LoVo (cell line): ENCODE measurements at regions not wholly inside any gene's neighbourhood (a gene's known extent, or its start where the extent isn't known, plus 50 kb on each side); places are given as distances from the start of the nearest gene placed in this dataset.
A peak's percentile ranks its signal among the peaks of the same experiment; 100 is the strongest.
"Not testable (repeated sequence)": the region's sequence is repeated elsewhere in the genome, so short reads cannot be mapped to it uniquely, and the experiment has no call there.

Experiments
- DNase-seq: peaks from one replicate; pipeline ENCODE4 v3.0.0-alpha.2; 2016; ENCODE audit warnings: low spot score

DNA sequence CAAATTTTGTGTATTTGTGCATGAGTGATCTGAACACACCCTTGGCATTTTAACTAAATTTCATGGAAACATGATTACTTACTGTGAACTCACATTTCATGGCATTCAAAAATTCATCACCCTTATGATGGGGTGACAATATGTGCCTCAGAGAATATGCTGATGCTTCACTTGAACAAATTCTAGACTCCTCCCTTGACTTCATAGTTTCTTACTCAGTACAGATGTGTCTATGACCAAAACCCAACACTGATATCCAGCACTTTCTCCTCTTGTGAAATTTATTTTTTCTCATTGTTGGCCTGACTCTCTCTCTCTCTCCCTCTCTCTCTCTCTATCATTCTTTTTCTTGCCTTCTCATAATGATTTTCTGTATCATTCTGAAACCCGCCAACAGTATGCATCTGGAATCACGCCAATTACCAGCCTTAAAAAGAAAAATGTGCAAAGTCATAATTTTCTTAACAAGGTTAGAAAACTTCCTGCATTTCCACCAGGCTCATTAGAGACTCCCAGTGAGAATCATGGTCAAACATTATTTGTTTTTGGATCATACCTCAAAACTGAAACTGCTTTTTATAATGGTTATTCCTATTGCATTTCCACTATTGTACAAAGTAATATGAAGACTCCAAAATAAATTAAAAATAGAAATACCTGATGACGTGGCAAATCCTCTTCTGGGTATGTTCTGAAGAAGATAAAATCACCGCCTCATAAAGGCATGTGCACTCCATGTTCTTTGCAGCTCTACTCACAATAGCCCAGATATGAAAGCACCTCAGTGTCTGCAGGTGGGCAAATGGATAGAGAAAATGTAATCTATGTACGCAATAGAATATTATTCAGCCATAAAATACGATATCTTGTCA lies 722.2 kb downstream of the TMEM121 start:
- DNase-seq, result no peak

GRCh38 chr14:106253995-106254394 lies 727.6 kb downstream of the TMEM121 start:
- DNase-seq, result not testable (repeated sequence)

GRCh38 chr14:106257569-106257994 lies 731.2 kb downstream of the TMEM121 start:
- DNase-seq, result peak; percentile 60

DNA sequence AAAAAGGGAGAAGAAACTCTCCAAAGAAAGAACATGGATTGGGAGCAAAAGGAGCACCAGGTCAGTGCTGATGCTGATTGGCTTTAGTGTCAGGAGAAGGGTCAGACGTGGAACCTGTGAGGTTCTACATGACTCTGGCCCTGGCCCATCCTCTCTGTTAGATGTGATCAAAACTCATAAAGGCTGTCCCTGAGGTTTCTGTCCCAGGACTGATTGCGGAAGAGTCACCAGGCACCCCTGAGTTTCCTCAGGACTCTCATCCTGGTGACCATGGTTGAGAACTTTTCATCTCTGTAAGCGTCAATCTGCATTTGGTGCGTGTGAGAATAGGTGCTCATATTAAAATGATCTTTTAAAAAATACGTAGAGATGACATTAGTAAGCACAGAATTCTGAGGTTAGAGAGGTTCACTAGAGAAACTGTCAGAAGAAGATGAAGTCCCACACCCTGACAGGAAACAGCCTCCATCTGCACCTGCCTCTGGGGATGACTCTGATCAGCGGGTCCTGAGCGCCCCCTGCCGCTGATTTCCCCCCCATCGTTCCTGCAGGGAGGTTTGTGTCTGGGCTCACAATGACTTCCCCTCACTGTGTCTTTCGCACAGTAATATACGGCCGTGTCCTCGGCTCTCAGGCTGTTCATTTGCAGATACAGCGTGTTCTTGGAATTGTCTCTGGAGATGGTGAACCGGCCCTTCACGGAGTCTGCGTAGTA lies 741.8 kb downstream of the TMEM121 start:
- DNase-seq, result no peak

DNA sequence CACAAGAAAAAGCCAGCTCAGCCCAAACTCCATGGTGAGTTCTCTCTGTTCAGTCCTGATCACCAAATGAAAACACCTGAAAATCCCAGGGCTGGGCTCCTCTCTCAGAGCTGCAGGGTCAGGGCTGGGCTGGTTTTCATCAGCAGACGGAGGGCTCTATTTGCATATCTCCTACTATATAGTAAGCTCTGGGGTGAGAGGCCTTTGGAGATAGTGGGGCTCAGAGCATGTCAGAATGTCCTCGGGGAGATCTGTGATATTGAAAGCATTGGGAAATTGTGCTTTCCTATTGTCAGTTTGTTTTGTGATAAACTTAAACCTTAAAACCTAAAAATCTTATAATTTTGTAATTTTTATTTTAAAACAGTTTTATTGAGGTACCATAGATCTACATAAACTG lies 742.6 kb downstream of the TMEM121 start:
- no peak for DNase-seq

DNA sequence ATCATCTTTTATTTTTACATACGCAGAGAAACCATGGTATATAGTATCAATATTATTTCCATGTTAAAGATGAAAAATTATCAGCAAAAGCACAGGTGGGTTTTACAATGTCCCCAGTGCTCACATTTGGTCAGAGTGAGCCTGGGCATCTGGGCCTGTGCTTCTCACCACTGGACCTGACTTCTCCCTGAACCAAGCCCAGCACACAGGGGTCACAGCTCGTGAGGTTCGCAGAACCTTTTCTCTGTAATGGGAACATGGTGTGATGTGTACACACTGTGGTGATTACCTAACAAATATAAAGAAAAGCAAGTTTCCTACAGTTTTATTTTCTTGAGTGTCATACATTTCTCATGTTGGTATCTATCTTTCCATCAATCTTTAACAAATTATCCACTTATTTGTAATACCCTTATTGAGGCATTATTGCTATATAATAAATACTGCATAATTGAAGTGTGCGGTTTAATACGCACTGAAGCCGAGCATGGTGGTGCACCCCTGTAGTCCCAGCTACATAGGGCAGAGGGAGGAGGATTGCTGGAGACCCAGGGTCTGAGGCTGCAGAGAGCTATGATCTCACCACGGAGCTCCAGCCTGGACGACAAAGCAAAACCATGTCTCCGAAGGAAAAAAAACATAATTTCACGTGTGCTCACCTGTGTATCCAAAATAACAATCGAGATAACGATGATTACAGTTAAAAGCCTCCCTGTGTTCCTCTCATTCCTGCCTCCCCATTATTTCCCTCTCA lies 743.2 kb downstream of the TMEM121 start:
- no peak for DNase-seq

GRCh38 chr14:106270476-106271121 lies 744.2 kb downstream of the TMEM121 start:
- not testable (repeated sequence) for DNase-seq

- DNase-seq, result no peak
Measured at GRCh38 chr14:106276326-106277267, 750.2 kb downstream of the TMEM121 start.

DNA sequence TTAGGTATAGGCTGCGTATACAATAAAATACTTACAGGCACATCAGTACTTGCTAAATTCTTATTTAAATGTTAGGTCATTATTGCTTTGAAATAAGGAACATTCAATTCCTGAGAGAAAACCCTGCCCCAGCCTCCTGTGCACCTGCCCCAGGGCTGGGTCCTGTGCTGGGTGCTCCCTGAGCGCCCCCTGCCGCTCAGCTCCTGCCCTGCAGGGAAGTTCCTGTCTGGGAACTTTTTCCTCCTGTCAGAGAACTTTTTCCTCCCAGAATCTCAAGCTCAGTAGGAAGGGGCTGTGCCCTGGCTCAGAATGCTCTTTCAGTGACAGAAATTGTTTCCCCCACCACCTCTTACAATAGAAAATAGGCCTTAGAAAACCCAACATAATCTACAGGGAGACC lies 751.1 kb downstream of the TMEM121 start:
- DNase-seq, result peak; percentile 27

GRCh38 chr14:106280876-106281275 lies 754.5 kb downstream of the TMEM121 start:
- DNase-seq, result no peak

GRCh38 chr14:106286697-106287290 lies 760.4 kb downstream of the TMEM121 start:
- DNase-seq, result no peak

- DNase-seq, result no peak
Measured at GRCh38 chr14:106287506-106287905, 761.1 kb downstream of the TMEM121 start.

DNA sequence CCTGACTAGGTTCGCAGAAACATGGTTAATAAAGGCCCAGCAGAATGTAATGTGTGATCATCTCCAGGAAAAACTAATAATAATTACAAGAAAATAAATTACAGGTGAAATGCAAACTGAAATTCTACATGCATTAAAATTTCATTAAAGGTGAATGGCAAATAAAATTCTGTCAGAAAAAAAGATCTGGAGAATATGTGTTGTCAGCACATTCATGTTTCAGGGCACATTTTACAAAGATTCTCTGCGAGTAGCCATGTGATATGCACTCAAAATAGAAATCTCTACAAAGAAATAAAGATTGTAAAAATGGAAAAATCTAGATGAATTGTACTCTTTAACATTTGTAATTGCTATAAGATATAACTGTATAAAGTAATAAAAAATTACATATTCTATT lies 765.2 kb downstream of the TMEM121 start:
- no peak for DNase-seq

DNA sequence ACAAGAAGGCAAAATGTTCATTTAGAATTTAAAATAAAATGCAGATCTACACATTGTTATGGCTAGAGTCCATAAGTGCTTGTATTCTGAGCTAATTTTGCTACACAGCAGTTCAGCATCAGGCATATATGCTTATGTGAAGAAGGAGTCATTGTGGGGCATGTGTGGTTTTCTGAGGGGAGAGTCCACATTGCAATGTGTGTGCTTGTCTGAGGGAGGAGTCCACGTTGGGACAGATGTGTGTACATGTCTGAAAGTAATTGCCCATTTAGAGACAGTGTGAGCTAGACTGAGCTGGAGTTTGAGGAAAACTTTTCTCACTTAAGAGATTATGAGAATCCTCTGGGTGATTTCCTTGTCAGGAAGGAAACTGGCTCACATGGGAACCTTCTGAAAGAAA lies 767.9 kb downstream of the TMEM121 start:
- no peak for DNase-seq

DNA sequence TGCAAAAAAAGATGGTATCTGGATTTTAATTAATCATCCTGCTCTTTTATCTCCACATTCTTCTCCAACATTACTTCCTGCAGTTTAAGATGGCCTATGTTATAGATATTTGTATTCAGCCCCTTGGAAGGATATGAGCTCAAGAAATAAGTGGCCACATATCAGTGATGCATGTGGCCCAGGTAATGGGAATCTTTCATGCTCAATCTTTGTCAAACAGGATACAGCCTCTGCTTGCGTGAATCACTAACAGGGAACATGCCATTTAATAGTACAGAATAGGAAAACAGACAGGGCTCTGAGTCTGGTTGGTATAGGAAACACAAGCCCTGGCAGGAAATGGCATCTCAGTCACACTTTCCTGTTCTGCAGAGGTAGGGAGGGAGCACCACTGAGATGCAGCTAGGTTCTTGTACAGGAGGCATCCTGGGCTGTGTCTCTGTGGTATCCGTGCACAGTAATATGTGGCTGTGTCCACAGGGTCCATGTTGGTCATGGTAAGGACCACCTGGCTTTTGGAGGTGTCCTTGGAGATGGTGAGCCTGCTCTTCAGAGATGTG lies 774.6 kb downstream of the TMEM121 start:
- not testable (repeated sequence) for DNase-seq

- DNase-seq, result not testable (repeated sequence)
Measured at GRCh38 chr14:106301609-106302008, 775.2 kb downstream of the TMEM121 start.

GRCh38 chr14:106302661-106303060 lies 776.3 kb downstream of the TMEM121 start:
- no peak for DNase-seq

GRCh38 chr14:106304271-106304670 lies 777.9 kb downstream of the TMEM121 start:
- DNase-seq, result no peak

- no peak for DNase-seq
Measured at GRCh38 chr14:106308839-106309389, 782.5 kb downstream of the TMEM121 start.

GRCh38 chr14:106309423-106309822 lies 783.0 kb downstream of the TMEM121 start:
- DNase-seq, result no peak
